Left lung (tissue), 4 donors: ENCODE measurements at regions not wholly inside any gene's neighbourhood (a gene's known extent, or its start where the extent isn't known, plus 50 kb on each side); places are given as distances from the start of the nearest gene placed in this dataset.

ENCODE experiments used
- ATAC-seq: fragments of 200-7000 bp; cut with Tn5 transposase; one replicate; pipeline ENCODE4 v1.9.1; 2020; ENCODE audit warnings: moderate library complexity
- DNase-seq, 4 donors: peaks; one replicate each; pipeline ENCODE4 v3.0.0-alpha.2; 2013 to 2020
- H3K27ac ChIP-seq, 2 donors: fragments of 200-600 bp; sonication (generic) in 1 of 2; one replicate each; pipeline versions ENCODE4 v1.5.0 to v1.8.0; 2020 to 2021
- H3K27me3 ChIP-seq, 2 donors: fragments of 200-600 bp; sonication (generic) in 1 of 2; one replicate each; pipeline versions ENCODE4 v1.5.0 to v1.8.0; 2020 to 2021
- H3K36me3 ChIP-seq, 2 donors: fragments of 200-600 bp; sonication (generic) in 1 of 2; one replicate each; pipeline versions ENCODE4 v1.5.0 to v1.8.0; 2020 to 2021
- H3K4me1 ChIP-seq, 2 donors: fragments of 200-600 bp; one replicate each; pipeline ENCODE4 v1.8.0; 2021
- H3K4me3 ChIP-seq, 2 donors: fragments of 200-600 bp; sonication (generic) in 1 of 2; one replicate each; pipeline versions ENCODE4 v1.5.0 to v1.8.0; 2020 to 2021; ENCODE audit warnings: mild to moderate bottlenecking in 1 of 2
- H3K9me3 ChIP-seq, 2 donors: fragments of 200-600 bp; sonication (generic) in 1 of 2; one replicate each; pipeline versions ENCODE4 v1.5.0 to v1.8.0; 2020 to 2021
- intact Hi-C, 2 donors: fragments of 100-400 bp; cut with DNase I; formaldehyde crosslinking; loops; one replicate each; pipeline versions ENCODE4 v1.11.2 to v1.14.2; 2022
- TF ChIP-seq, protein P1 (sequence below), 2 donors: fragments of 200-600 bp; sonication (generic) in 1 of 2; IDR thresholded peaks; one replicate each; pipeline versions ENCODE4 v1.5.0 to v1.8.0; 2021; ENCODE audit warnings: antibody characterized with exemption in 2 of 2
- donor health status: DM: no; HTN: yes; CAD: no.
- donor health status: DM: no; HTN: no; CAD: no.

DNA sequence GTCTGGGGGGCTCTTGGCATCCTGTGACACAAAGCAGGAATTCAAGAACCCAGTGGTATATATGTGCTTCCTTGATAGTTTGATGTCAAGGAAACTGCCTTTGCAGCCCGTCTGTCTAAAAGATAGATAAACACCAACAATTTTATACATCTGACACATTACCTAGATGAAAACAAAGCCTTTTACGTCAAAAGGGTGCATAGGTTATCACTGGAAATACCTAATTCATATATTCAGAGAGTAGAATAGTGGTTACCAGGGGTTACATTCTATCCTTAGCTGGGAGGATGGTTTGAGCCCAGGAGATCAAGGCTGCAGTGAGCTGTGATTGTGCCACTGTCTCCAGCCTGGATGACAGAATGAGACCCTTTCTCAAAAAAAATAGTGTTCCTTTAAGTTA, 356.9 kb upstream of the RASGRP1 start:
- intact Hi-C loops = no loop called here
- no peak overlapping the region for H3K27ac ChIP-seq
- no peak for DNase-seq
- TF ChIP-seq, protein P1, sequence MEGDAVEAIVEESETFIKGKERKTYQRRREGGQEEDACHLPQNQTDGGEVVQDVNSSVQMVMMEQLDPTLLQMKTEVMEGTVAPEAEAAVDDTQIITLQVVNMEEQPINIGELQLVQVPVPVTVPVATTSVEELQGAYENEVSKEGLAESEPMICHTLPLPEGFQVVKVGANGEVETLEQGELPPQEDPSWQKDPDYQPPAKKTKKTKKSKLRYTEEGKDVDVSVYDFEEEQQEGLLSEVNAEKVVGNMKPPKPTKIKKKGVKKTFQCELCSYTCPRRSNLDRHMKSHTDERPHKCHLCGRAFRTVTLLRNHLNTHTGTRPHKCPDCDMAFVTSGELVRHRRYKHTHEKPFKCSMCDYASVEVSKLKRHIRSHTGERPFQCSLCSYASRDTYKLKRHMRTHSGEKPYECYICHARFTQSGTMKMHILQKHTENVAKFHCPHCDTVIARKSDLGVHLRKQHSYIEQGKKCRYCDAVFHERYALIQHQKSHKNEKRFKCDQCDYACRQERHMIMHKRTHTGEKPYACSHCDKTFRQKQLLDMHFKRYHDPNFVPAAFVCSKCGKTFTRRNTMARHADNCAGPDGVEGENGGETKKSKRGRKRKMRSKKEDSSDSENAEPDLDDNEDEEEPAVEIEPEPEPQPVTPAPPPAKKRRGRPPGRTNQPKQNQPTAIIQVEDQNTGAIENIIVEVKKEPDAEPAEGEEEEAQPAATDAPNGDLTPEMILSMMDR (IDR thresholded peaks at IDR 0.05) = no peak
- ATAC-seq = no peak
- no peaks in the 10 kb centered on the region for H3K36me3 ChIP-seq
- H3K27me3 ChIP-seq = no peaks in the 10 kb centered on the region
- no peak overlapping the region for H3K4me3 ChIP-seq
- H3K9me3 ChIP-seq = no peaks in the 10 kb centered on the region
- H3K4me1 ChIP-seq = no peaks in the 10 kb centered on the region

DNA sequence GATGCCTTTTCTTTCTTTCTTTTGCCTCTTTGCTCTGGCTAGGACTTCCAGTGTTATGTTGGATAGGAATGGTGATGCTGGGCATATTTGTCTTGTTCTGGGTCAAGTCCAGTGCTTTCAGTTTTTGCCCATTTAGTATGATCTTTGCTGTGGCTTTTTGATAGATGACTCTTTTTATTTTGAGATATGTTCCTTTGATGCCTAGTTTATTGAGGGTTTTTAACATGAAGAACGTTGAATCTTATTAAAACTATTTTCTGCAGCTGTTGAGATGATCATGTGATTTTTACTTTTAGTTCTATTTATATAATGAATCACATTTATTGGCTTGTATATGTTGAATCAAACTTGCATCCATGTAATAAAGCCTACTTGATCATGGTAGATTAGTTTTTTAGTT, 363.8 kb upstream of the RASGRP1 start:
- no peak overlapping the region for H3K4me3 ChIP-seq
- H3K4me1 ChIP-seq = no peaks in the 10 kb centered on the region
- no peaks in the 10 kb centered on the region for H3K27me3 ChIP-seq
- TF ChIP-seq, protein P1 (IDR thresholded peaks at IDR 0.05) = no peak
- no peak for DNase-seq
- intact Hi-C loops = no loop called here
- H3K36me3 ChIP-seq = no peaks in the 10 kb centered on the region
- ATAC-seq = no peak
- H3K27ac ChIP-seq = no peak overlapping the region
- no peaks in the 10 kb centered on the region for H3K9me3 ChIP-seq

DNA sequence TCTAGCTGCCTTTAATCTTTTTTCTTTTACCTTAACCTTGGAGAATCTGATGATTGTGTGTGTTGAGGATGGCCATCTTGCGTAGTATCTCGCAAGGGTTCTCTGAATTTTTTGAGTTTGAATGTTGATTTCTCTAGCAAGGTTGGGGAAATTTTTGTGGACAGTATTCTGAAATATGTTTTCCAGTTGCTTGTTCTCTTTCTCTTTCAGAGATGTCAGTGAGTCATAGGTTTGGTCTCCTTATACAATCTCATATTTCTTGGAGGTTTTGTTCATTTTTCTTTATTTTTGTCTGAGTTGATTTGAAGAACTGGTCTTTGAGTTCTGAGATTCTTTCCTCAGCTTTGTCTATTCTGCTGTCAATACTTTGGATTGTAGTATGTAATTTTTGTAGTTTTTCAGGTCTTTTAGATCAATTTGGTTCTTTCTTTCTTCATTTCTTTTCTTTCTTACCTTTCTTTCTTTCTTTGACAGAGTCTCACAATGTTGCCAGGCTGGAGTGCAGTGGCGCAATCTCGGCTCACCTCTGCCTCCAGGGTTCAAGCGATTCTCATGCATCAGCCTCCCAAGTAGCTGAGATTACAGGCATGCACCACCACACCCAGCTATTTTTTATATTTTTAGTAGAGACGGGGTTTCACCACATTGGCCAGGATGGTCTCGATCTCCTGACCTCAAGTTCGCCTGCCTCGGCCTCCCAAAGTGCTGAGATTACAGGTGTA, 366.4 kb upstream of the RASGRP1 start:
- ATAC-seq (no peak), DNase-seq (no peak)
- intact Hi-C loops = no loop called here
- H3K4me1 ChIP-seq = no peaks in the 10 kb centered on the region
- H3K27me3 ChIP-seq = no peaks in the 10 kb centered on the region
- H3K36me3 ChIP-seq = no peaks in the 10 kb centered on the region
- H3K9me3 ChIP-seq = peaks cover 0 to under 1% of the 10 kb centered on the region in 2 donors
- no peak overlapping the region for H3K27ac ChIP-seq
- TF ChIP-seq, protein P1 (IDR thresholded peaks at IDR 0.05) = no peak
- H3K4me3 ChIP-seq = no peak overlapping the region

DNA sequence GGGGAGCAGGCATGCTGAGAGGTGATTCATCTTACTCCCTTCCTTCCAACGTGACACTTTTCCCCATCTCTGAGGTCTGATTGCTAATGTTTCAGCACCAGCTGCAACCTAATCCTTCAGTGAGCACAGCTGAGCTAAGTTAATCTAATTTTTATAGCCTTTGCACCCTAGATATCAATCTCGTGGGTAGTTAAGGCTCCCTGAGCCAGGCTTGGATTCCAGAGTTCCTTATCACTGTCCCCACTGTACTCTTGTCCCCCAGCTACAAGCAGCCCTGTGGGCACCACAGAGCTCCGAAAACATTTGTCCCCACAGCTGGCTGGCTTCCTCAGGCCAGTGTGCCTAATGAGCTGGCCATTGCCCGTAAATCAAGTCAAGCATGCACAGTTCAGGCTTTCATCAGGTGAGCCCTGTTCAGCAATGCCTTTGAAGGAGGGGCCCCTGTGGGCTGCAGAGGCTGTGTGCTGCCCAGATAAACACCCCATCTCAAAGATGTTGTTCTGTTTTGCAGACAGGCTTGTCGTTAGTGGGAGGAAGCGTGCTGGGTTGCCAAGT, 376.9 kb upstream of the RASGRP1 start:
- intact Hi-C loops = no loop called here
- ATAC-seq (no peak), DNase-seq (no peak)
- Histone ChIP-seq H3K36me3 (no peaks in the 10 kb centered on the region), H3K4me1 (no peaks in the 10 kb centered on the region), H3K4me3 (no peak overlapping the region), H3K27me3 (no peaks in the 10 kb centered on the region), H3K27ac (no peak overlapping the region), H3K9me3 (no peaks in the 10 kb centered on the region)
- TF ChIP-seq, protein P1 (IDR thresholded peaks at IDR 0.05) = no peak

DNA sequence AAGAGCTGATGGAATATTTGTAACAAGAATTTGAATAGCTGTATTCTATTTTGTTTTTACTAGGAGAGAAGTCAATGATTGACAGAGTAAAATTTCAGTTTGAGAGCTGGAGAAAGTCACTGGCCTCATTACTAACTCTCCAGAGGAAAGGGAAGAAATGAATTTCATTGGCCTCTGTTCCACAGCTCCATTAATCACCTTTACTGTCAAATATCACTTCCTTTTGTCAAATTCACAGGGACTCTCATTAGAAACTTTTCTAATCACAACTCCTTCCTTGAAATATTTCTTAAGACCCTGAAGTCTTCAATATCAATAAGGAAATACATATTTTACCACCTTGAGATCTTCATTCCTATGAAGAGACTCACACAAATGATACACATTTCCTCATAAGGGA, 379.9 kb upstream of the RASGRP1 start:
- TF ChIP-seq, protein P1 (IDR thresholded peaks at IDR 0.05) = no peak
- DNase-seq (no peak), ATAC-seq (no peak)
- Histone ChIP-seq H3K9me3 (no peaks in the 10 kb centered on the region), H3K4me1 (no peaks in the 10 kb centered on the region), H3K36me3 (no peaks in the 10 kb centered on the region), H3K27ac (no peak overlapping the region), H3K27me3 (no peaks in the 10 kb centered on the region), H3K4me3 (no peak overlapping the region)
- intact Hi-C loops = no loop called here
